GM12891 (cell line): ENCODE measurements at regions not wholly inside any gene's neighbourhood (a gene's known extent, or its start where the extent isn't known, plus 50 kb on each side); places are given as distances from the start of the nearest gene placed in this dataset.
"Not testable (repeated sequence)": the region's sequence is repeated elsewhere in the genome, so short reads cannot be mapped to it uniquely, and the experiment has no call there.

Source experiments
- POLR2A ChIP-seq: IDR thresholded peaks from 2 replicates; pipeline ENCODE4 v1.6.1; 2011; ENCODE audit warnings: low read depth, low read length, control low read depth
- POLR2AphosphoS5 ChIP-seq: IDR thresholded peaks from 2 replicates; pipeline ENCODE4 v1.6.1; 2011; ENCODE audit warnings: low read depth, low read length, control low read depth
- TAF1 ChIP-seq: IDR thresholded peaks from 2 replicates; pipeline ENCODE4 v1.6.1; 2011; ENCODE audit warnings: low read depth, low read length, control low read depth

DNA sequence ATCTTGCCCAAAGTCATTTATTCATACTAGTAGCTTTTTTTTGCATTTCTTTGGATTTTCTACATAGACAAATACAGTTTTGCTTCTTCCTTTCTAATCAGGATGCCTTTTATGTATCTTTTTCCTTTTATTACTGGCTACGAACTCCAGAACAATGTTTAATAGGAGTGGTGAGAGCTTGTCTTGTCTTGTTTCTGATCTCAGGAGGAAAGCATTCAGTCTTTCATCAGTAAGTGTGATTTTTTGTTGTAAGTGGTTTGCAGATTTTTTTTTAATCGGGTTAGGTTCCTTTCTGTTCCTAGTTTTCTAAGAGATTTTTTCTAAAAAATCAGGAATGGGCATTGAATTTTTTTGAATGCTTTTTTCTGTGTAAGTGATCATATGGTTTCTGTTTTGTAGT lies 86.8 kb downstream of the PROP1 start:
- TF ChIP-seq POLR2AphosphoS5, POLR2A, TAF1: not testable (repeated sequence)
